H4 (cell line): ENCODE measurements at regions not wholly inside any gene's neighbourhood (a gene's known extent, or its start where the extent isn't known, plus 50 kb on each side); places are given as distances from the start of the nearest gene placed in this dataset.
"Not testable (repeated sequence)": the region's sequence is repeated elsewhere in the genome, so short reads cannot be mapped to it uniquely, and the experiment has no call there.

Source experiments
- DNase-seq: peaks from one replicate; pipeline ENCODE4 v3.0.0-alpha.2; 2015; ENCODE audit warnings: low spot score

- not testable (repeated sequence) for DNase-seq
Measured at GRCh38 chr11:24274214-24274781, 222.6 kb upstream of the LUZP2 start.

- DNase-seq: no peak
Measured at GRCh38 chr11:24286238-24286637, 210.6 kb upstream of the LUZP2 start.

GRCh38 chr11:24289301-24289700, 207.6 kb upstream of the LUZP2 start:
- DNase-seq: no peak

- no peak for DNase-seq
Measured at GRCh38 chr11:24293964-24294363, 202.9 kb upstream of the LUZP2 start.

GRCh38 chr11:24295360-24295759, 201.5 kb upstream of the LUZP2 start:
- DNase-seq: peak; percentile 25

DNA sequence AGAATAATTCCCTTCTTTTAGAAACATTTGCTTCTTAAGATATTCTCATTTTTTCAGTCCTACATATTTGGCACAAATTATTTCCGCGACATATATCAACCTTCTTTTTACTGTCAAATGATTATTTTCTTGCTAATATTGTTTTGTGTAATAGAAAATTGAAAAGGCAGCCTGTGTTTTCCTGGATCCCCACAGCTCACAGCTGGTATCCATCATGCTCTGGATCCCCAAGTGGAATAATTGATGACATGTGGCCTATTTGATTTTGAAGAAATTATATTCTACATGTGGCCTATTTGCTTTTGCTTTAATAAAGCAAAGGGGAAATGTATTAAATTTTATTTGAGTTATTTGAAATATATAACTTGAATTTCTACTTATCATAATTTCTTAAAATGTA, 199.4 kb upstream of the LUZP2 start:
- no peak for DNase-seq

GRCh38 chr11:24298146-24298545, 198.7 kb upstream of the LUZP2 start:
- no peak for DNase-seq

DNA sequence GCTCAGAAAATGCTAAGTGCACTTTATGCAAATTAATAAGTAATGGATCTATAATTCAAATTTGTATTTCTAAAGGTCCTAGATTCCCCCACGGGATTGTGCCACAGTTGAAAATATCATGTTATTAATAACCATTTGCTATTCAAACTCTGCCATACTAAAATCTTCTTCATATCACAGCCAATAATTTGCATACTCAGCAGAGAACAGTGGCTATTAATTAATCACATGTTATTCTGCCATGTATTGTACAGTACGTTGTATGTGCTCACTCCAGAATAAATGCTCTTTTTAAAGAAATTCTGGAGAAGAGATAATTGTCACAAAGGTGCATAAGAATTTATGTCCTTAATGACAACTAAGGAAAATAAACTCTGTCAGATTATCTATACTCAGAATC, 184.9 kb upstream of the LUZP2 start:
- no peak for DNase-seq

- peak; percentile 14 for DNase-seq
Measured at GRCh38 chr11:24312464-24313238, 184.2 kb upstream of the LUZP2 start.

- DNase-seq: no peak
Measured at GRCh38 chr11:24321229-24321628, 175.6 kb upstream of the LUZP2 start.

- DNase-seq: no peak
Measured at GRCh38 chr11:24324211-24324610, 172.6 kb upstream of the LUZP2 start.

GRCh38 chr11:24344222-24344621, 152.6 kb upstream of the LUZP2 start:
- DNase-seq: no peak

- DNase-seq: no peak
Measured at GRCh38 chr11:24348908-24349307, 147.9 kb upstream of the LUZP2 start.

- no peak for DNase-seq
Measured at GRCh38 chr11:24351179-24351578, 145.7 kb upstream of the LUZP2 start.

DNA sequence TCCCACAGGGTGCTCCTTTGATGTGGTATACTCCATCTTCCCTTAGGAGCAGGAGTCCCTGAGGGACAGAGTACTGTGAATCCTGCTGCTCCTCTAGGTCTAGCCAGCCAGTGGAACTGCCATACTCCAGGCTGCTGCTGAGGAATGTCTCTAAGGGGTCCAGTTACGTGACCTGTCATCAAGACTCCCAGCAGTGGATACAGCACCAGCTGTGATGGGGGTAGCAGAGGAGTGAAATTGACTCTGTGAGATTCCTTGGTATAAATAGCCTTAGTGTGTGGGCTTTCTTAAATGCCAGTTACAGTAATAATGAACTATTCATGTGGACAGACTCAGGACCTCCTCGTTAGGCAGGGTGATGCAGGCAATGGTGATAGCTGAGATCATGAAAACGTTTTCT, 140.4 kb upstream of the LUZP2 start:
- DNase-seq: no peak

DNA sequence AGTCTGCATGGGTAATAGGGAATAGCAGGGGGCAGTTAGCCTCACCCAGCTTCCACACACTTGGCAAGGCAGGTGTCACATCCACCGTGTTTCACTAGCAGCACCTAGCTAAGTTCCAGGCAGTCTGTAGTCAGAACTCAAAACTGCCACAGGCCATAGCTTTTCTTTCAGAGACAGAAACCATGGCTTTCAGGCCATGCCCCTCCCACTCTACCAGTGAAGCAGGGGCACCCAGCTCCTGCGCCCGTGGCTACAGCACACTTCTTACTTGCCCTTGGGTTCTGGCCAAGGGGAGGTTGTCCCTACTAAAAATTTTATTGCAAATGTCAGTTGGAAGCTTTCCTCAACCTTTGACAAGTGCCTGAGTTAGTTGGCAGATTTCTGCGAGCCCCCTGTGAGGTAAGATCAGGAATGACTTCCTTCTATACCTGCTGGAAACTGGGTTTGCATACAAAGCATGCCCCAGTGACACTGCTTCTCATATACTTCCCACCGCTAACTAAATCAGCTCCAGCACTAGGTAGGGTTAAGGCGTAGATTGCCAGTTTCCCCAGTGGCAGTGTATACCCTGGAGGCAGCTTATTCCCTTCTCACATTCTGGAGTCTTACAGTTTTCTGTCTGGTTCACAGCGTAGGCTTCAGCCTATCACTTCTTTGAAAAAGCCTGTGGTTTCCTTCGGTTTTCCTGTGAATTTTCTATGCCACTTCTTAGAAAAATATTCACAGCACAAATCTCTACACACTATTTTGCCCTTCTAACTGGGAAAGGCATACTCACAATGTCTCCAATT, 139.0 kb upstream of the LUZP2 start:
- DNase-seq: no peak

- DNase-seq: no peak
Measured at GRCh38 chr11:24372491-24372890, 124.4 kb upstream of the LUZP2 start.

DNA sequence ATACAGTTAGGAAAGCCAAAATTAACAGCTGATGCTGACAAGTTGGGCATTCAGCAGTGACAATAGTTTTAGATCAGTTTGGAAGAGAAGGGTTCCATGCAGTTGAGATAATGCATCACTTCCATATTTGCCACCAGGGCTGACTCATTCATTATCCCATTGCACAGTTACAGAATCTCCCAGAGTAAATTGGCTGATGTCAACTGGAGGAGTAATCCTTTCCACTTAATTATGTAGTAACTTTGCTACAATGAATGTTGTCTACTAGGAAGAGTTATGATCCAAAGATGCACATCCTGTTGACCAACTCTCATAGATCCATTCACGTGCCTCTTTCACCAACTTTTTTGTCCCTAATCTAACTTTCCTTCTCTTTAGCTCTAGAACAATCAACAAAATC, 123.3 kb upstream of the LUZP2 start:
- DNase-seq: no peak

- DNase-seq: no peak
Measured at GRCh38 chr11:24375351-24375750, 121.5 kb upstream of the LUZP2 start.

GRCh38 chr11:24375931-24376330, 120.9 kb upstream of the LUZP2 start:
- no peak for DNase-seq

DNA sequence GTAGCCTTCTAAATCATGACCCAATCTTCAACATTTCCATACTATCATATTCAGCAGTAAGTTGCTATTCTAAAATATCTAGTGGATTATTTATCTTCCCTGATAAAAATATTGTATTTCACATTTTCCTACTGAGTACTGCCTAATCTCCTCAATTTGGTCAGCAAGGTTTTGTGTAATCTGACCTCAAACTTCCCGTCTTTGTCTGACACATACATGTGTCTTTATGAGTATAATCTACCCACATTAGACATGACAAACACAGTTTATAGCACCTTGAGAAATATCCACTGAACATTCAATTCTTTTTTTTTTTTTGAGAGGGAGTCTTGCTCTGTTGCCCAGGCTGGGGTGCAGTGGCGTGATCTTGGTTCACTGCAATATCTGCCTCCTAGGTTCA, 113.7 kb upstream of the LUZP2 start:
- no peak for DNase-seq

- no peak for DNase-seq
Measured at GRCh38 chr11:24384240-24384639, 112.6 kb upstream of the LUZP2 start.
